ENCODE measurements at regions not wholly inside any gene's neighbourhood (a gene's known extent, or its start where the extent isn't known, plus 50 kb on each side); places are given as distances from the start of the nearest gene placed in this dataset.

GRCh38 chr7:153886506-153887441 lies 165.4 kb upstream of the DPP6 start:
- no peaks in the 10 kb centered on the region for H3F3A ChIP-seq (ENCODE audit: insufficient read depth)
- in situ Hi-C loops (cut with MboI), result no loop called here
- H3K4me1 ChIP-seq (ENCODE audit: insufficient read depth), result no peaks in the 10 kb centered on the region
- H3K27ac ChIP-seq, result no peak overlapping the region
- H2AFZ ChIP-seq, result no peak overlapping the region
- H3K4me3 ChIP-seq, result no peak overlapping the region
- H3K79me2 ChIP-seq (ENCODE audit: insufficient read depth), result no peaks in the 10 kb centered on the region
- H3K9me2 ChIP-seq (ENCODE audit: insufficient read depth), result no peaks in the 10 kb centered on the region
- WGBS, 2 experiments (ENCODE audit: low coverage in 1 of 2, low lambda C conversion rate in 2 of 2, missing lambda C conversion rate in 2 of 2), result 6% methylated on average over 68 to 82 of the region's 98 CpGs
- H3K36me3 ChIP-seq (ENCODE audit: low read depth), result no peaks in the 10 kb centered on the region
- H3K9ac ChIP-seq, result no peak overlapping the region
- H3K9me3 ChIP-seq (ENCODE audit: low read depth), result no peaks in the 10 kb centered on the region
- H4K20me1 ChIP-seq (ENCODE audit: insufficient read depth), result no peaks in the 10 kb centered on the region
- no peaks in the 10 kb centered on the region for H3K27me3 ChIP-seq (replicated peaks; ENCODE audit: insufficient read depth)
- no peak overlapping the region for H3K4me2 ChIP-seq (ENCODE audit: unreplicated experiment)
- no peak for TF ChIP-seq EZH2phosphoT487 (IDR thresholded peaks at IDR 0.05; ENCODE audit: insufficient read depth, low read depth)
- TF ChIP-seq EZH2 (IDR thresholded peaks at IDR 0.05; ENCODE audit: insufficient read depth, poor library complexity, severe bottlenecking), result no peak
- DNase-seq, result peak; percentile 1

GRCh38 chr7:153887749-153888569 lies 164.2 kb upstream of the DPP6 start:
- no peak for DNase-seq
- H3K79me2 ChIP-seq (ENCODE audit: insufficient read depth), result no peaks in the 10 kb centered on the region
- no peaks in the 10 kb centered on the region for H3K27me3 ChIP-seq (replicated peaks; ENCODE audit: insufficient read depth)
- WGBS, 2 experiments (ENCODE audit: low coverage in 1 of 2, low lambda C conversion rate in 2 of 2, missing lambda C conversion rate in 2 of 2), result 6 to 9% methylated on average over 72 to 76 of the region's 82 CpGs
- H3K27ac ChIP-seq, result no peak overlapping the region
- H3K4me3 ChIP-seq, result no peak overlapping the region
- H4K20me1 ChIP-seq (ENCODE audit: insufficient read depth), result no peaks in the 10 kb centered on the region
- no peaks in the 10 kb centered on the region for H3K9me2 ChIP-seq (ENCODE audit: insufficient read depth)
- H3K9ac ChIP-seq, result no peak overlapping the region
- no peaks in the 10 kb centered on the region for H3K36me3 ChIP-seq (ENCODE audit: low read depth)
- in situ Hi-C loops (cut with MboI), result no loop called here
- H3K4me2 ChIP-seq (ENCODE audit: unreplicated experiment), result no peak overlapping the region
- H3K4me1 ChIP-seq (ENCODE audit: insufficient read depth), result no peaks in the 10 kb centered on the region
- H3F3A ChIP-seq (ENCODE audit: insufficient read depth), result no peaks in the 10 kb centered on the region
- no peaks in the 10 kb centered on the region for H3K9me3 ChIP-seq (ENCODE audit: low read depth)
- H2AFZ ChIP-seq, result no peak overlapping the region
- TF ChIP-seq EZH2phosphoT487 (IDR thresholded peaks at IDR 0.05; ENCODE audit: insufficient read depth, low read depth), result no peak
- TF ChIP-seq EZH2 (IDR thresholded peaks at IDR 0.05; ENCODE audit: insufficient read depth, poor library complexity, severe bottlenecking), result no peak

GRCh38 chr7:153891990-153892389 lies 160.2 kb upstream of the DPP6 start:
- H3K27me3 ChIP-seq (replicated peaks; ENCODE audit: insufficient read depth), result no peaks in the 10 kb centered on the region
- WGBS, 2 experiments (ENCODE audit: low coverage in 1 of 2, low lambda C conversion rate in 2 of 2, missing lambda C conversion rate in 2 of 2), result 10 to 15% methylated on average over 6 of the region's 6 CpGs
- TF ChIP-seq EZH2phosphoT487 (IDR thresholded peaks at IDR 0.05; ENCODE audit: insufficient read depth, low read depth) (no peak), EZH2 (IDR thresholded peaks at IDR 0.05; ENCODE audit: insufficient read depth, poor library complexity, severe bottlenecking) (no peak)
- H3K27ac ChIP-seq, result no peak overlapping the region
- H2AFZ ChIP-seq, result no peak overlapping the region
- H4K20me1 ChIP-seq (ENCODE audit: insufficient read depth), result no peaks in the 10 kb centered on the region
- in situ Hi-C loops (cut with MboI), result no loop called here
- H3K9me3 ChIP-seq (ENCODE audit: low read depth), result no peaks in the 10 kb centered on the region
- no peak overlapping the region for H3K9ac ChIP-seq
- H3K36me3 ChIP-seq (ENCODE audit: low read depth), result no peaks in the 10 kb centered on the region
- no peaks in the 10 kb centered on the region for H3K79me2 ChIP-seq (ENCODE audit: insufficient read depth)
- H3K9me2 ChIP-seq (ENCODE audit: insufficient read depth), result no peaks in the 10 kb centered on the region
- no peak for DNase-seq
- H3K4me3 ChIP-seq, result no peak overlapping the region
- H3K4me1 ChIP-seq (ENCODE audit: insufficient read depth), result no peaks in the 10 kb centered on the region
- no peaks in the 10 kb centered on the region for H3F3A ChIP-seq (ENCODE audit: insufficient read depth)
- H3K4me2 ChIP-seq (ENCODE audit: unreplicated experiment), result no peak overlapping the region

GRCh38 chr7:153902862-153903261 lies 149.3 kb upstream of the DPP6 start:
- in situ Hi-C loops (cut with MboI), result no loop called here
- Histone ChIP-seq H3K79me2 (ENCODE audit: insufficient read depth) (no peaks in the 10 kb centered on the region), H4K20me1 (ENCODE audit: insufficient read depth) (no peaks in the 10 kb centered on the region), H3K9me3 (ENCODE audit: low read depth) (no peaks in the 10 kb centered on the region), H3K4me3 (no peak overlapping the region), H3K4me1 (ENCODE audit: insufficient read depth) (no peaks in the 10 kb centered on the region), H3K36me3 (ENCODE audit: low read depth) (no peaks in the 10 kb centered on the region), H3K27ac (no peak overlapping the region), H3F3A (ENCODE audit: insufficient read depth) (no peaks in the 10 kb centered on the region), H2AFZ (no peak overlapping the region), H3K9me2 (ENCODE audit: insufficient read depth) (no peaks in the 10 kb centered on the region), H3K4me2 (ENCODE audit: unreplicated experiment) (no peak overlapping the region), H3K27me3 (replicated peaks; ENCODE audit: insufficient read depth) (no peaks in the 10 kb centered on the region), H3K9ac (no peak overlapping the region)
- DNase-seq, result no peak
- TF ChIP-seq EZH2phosphoT487 (IDR thresholded peaks at IDR 0.05; ENCODE audit: insufficient read depth, low read depth), result no peak
- TF ChIP-seq EZH2 (IDR thresholded peaks at IDR 0.05; ENCODE audit: insufficient read depth, poor library complexity, severe bottlenecking), result no peak
- WGBS, 2 experiments (ENCODE audit: low coverage in 1 of 2, low lambda C conversion rate in 2 of 2, missing lambda C conversion rate in 2 of 2), result 13 to 15% methylated on average over 3 of the region's 3 CpGs
